ENCODE measurements at regions not wholly inside any gene's neighbourhood (a gene's known extent, or its start where the extent isn't known, plus 50 kb on each side); places are given as distances from the start of the nearest gene placed in this dataset.

- Histone ChIP-seq H3K9me2 (ENCODE audit: insufficient read depth, low read length) (no peaks in the 10 kb centered on the region), H3K9me3 (ENCODE audit: low read length) (no peaks in the 10 kb centered on the region), H3K4me2 (ENCODE audit: low read length) (no peak overlapping the region), H3K36me3 (ENCODE audit: insufficient read depth, low read length) (no peaks in the 10 kb centered on the region), H3F3A (ENCODE audit: insufficient read depth, low read length, poor library complexity, severe bottlenecking) (no peaks in the 10 kb centered on the region), H3K27me3 (ENCODE audit: insufficient read depth, low read depth, low read length) (no peaks in the 10 kb centered on the region), H3K4me3 (ENCODE audit: low read length) (no peak overlapping the region), H3K79me2 (replicated peaks; ENCODE audit: insufficient read depth, low read length) (no peaks in the 10 kb centered on the region), H2AFZ (ENCODE audit: low read depth, low read length) (no peak overlapping the region), H3K9ac (ENCODE audit: low read length) (no peak overlapping the region), H3K27ac (ENCODE audit: low read length) (no peak overlapping the region), H4K20me1 (ENCODE audit: insufficient read depth) (no peaks in the 10 kb centered on the region)
- TF ChIP-seq EP300 (conservative IDR thresholded peaks at IDR 0.05; ENCODE audit: poor library complexity, severe bottlenecking) (no peak), SMC3 (conservative IDR thresholded peaks at IDR 0.05; ENCODE audit: poor library complexity) (no peak), TAF1 (IDR thresholded peaks at IDR 0.05; ENCODE audit: low read depth) (no peak), MXI1 (conservative IDR thresholded peaks at IDR 0.05; ENCODE audit: poor library complexity, severe bottlenecking) (no peak)
Measured at GRCh38 chr14:97107080-97107479, 309.9 kb downstream of the VRK1 start.

GRCh38 chr14:97107760-97108159 is 310.6 kb downstream of the VRK1 start:
- H3K9ac ChIP-seq (ENCODE audit: low read length): no peak overlapping the region
- H3F3A ChIP-seq (ENCODE audit: insufficient read depth, low read length, poor library complexity, severe bottlenecking): no peaks in the 10 kb centered on the region
- no peaks in the 10 kb centered on the region for H4K20me1 ChIP-seq (ENCODE audit: insufficient read depth)
- H3K27ac ChIP-seq (ENCODE audit: low read length): no peak overlapping the region
- H3K4me3 ChIP-seq (ENCODE audit: low read length): no peak overlapping the region
- H3K27me3 ChIP-seq (ENCODE audit: insufficient read depth, low read depth, low read length): no peaks in the 10 kb centered on the region
- no peaks in the 10 kb centered on the region for H3K9me2 ChIP-seq (ENCODE audit: insufficient read depth, low read length)
- TF ChIP-seq EZH2 (IDR thresholded peaks at IDR 0.05; ENCODE audit: borderline replicate concordance, insufficient read depth, low read length, poor library complexity, severe bottlenecking) (no peak), MXI1 (conservative IDR thresholded peaks at IDR 0.05; ENCODE audit: poor library complexity, severe bottlenecking) (no peak), RAD21 (conservative IDR thresholded peaks at IDR 0.05) (no peak), POLR2AphosphoS5 (IDR thresholded peaks at IDR 0.05) (no peak), REST (IDR thresholded peaks at IDR 0.05; ENCODE audit: borderline replicate concordance) (no peak), EP300 (conservative IDR thresholded peaks at IDR 0.05; ENCODE audit: poor library complexity, severe bottlenecking) (no peak), TAF1 (IDR thresholded peaks at IDR 0.05; ENCODE audit: low read depth) (no peak), CTCF (IDR thresholded peaks at IDR 0.05; ENCODE audit: poor library complexity, severe bottlenecking) (no peak), SMC3 (conservative IDR thresholded peaks at IDR 0.05; ENCODE audit: poor library complexity) (no peak)
- no peaks in the 10 kb centered on the region for H3K9me3 ChIP-seq (ENCODE audit: low read length)
- no peak overlapping the region for H3K4me2 ChIP-seq (ENCODE audit: low read length)
- H3K79me2 ChIP-seq (replicated peaks; ENCODE audit: insufficient read depth, low read length): no peaks in the 10 kb centered on the region
- H2AFZ ChIP-seq (ENCODE audit: low read depth, low read length): no peak overlapping the region
- no peaks in the 10 kb centered on the region for H3K36me3 ChIP-seq (ENCODE audit: insufficient read depth, low read length)

GRCh38 chr14:97109234-97109633 is 312.1 kb downstream of the VRK1 start:
- H4K20me1 ChIP-seq (ENCODE audit: insufficient read depth): no peaks in the 10 kb centered on the region
- no peaks in the 10 kb centered on the region for H3K79me2 ChIP-seq (replicated peaks; ENCODE audit: insufficient read depth, low read length)
- no peaks in the 10 kb centered on the region for H3F3A ChIP-seq (ENCODE audit: insufficient read depth, low read length, poor library complexity, severe bottlenecking)
- H3K9me2 ChIP-seq (ENCODE audit: insufficient read depth, low read length): no peaks in the 10 kb centered on the region
- no peak overlapping the region for H2AFZ ChIP-seq (ENCODE audit: low read depth, low read length)
- no peak overlapping the region for H3K27ac ChIP-seq (ENCODE audit: low read length)
- TF ChIP-seq MXI1 (conservative IDR thresholded peaks at IDR 0.05; ENCODE audit: poor library complexity, severe bottlenecking): no peak
- TF ChIP-seq EP300 (conservative IDR thresholded peaks at IDR 0.05; ENCODE audit: poor library complexity, severe bottlenecking): no peak
- no peak for TF ChIP-seq POLR2AphosphoS5 (IDR thresholded peaks at IDR 0.05)
- no peak for TF ChIP-seq TAF1 (IDR thresholded peaks at IDR 0.05; ENCODE audit: low read depth)
- no peak for TF ChIP-seq REST (IDR thresholded peaks at IDR 0.05; ENCODE audit: borderline replicate concordance)
- no peak for TF ChIP-seq CTCF (IDR thresholded peaks at IDR 0.05; ENCODE audit: poor library complexity, severe bottlenecking)
- no peak for TF ChIP-seq SMC3 (conservative IDR thresholded peaks at IDR 0.05; ENCODE audit: poor library complexity)
- TF ChIP-seq EZH2 (IDR thresholded peaks at IDR 0.05; ENCODE audit: borderline replicate concordance, insufficient read depth, low read length, poor library complexity, severe bottlenecking): no peak
- no peak for TF ChIP-seq RAD21 (conservative IDR thresholded peaks at IDR 0.05)
- H3K36me3 ChIP-seq (ENCODE audit: insufficient read depth, low read length): no peaks in the 10 kb centered on the region
- no peak overlapping the region for H3K4me2 ChIP-seq (ENCODE audit: low read length)
- H3K9ac ChIP-seq (ENCODE audit: low read length): no peak overlapping the region
- no peaks in the 10 kb centered on the region for H3K9me3 ChIP-seq (ENCODE audit: low read length)
- no peaks in the 10 kb centered on the region for H3K27me3 ChIP-seq (ENCODE audit: insufficient read depth, low read depth, low read length)
- H3K4me3 ChIP-seq (ENCODE audit: low read length): no peak overlapping the region

All from neural cell (in vitro differentiated cells).